ENCODE measurements at regions not wholly inside any gene's neighbourhood (a gene's known extent, or its start where the extent isn't known, plus 50 kb on each side); places are given as distances from the start of the nearest gene placed in this dataset.
"Not testable (repeated sequence)": the region's sequence is repeated elsewhere in the genome, so short reads cannot be mapped to it uniquely, and the experiment has no call there.

DNA sequence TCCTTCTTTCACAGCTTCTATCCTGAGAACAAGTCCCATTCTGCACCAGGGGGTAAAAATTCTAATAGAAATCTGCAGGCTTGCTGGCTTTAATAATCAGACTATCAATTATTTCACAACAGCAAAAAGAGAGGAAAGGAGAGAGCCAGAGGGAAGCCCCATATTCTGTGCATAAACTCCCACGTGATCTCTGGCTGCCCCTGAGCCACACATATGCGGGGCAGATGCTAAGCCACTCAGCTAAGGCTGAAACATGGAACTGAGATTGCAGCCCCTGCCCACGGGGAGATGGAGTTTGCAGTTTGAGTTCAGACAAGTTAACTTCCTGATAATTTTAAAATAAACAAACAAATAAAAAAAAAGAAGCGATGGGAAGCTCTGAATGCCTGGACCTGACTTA lies 254.4 kb upstream of the CCDC196 start:
- no peak for DNase-seq

DNA sequence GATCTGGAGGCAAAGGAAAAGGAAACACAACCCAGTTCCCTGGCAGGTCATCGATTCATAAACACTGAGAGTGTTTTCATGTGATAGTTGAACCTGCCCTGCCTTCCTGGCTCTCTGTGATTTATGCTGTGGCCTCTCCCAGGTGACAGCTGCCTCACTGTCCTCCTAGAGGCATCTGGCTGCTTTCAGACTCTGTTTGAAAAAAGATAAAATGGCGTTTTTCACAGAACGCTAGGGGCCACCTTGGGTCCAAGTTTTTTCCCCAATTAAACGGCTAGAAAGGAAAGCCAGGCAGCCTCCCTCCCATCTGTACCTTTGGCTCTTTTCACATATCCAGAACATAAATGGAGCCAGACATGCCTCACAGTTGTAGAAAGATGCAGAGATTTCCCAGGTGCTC lies 252.6 kb upstream of the CCDC196 start:
- DNase-seq = peak; percentile 41

DNA sequence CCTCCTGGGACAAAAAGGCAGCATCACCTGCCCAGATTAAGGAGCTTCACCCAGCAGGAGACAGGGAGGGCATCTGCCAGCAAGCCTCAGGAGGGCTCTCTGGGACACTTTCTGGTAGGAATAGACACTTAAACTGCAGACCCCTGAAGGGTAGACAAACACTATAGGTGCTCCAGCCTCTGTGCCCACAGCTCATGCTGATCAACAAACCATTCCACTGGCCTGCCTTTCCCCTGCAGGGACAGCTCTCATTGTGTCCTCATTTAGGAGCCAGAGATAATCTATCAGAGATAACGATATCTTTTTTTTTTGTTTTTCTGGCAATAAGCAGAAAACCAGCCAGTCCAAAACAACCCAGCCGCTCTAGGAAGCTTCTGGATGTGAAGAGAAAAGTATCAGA lies 251.8 kb upstream of the CCDC196 start:
- DNase-seq = peak; percentile 86

DNA sequence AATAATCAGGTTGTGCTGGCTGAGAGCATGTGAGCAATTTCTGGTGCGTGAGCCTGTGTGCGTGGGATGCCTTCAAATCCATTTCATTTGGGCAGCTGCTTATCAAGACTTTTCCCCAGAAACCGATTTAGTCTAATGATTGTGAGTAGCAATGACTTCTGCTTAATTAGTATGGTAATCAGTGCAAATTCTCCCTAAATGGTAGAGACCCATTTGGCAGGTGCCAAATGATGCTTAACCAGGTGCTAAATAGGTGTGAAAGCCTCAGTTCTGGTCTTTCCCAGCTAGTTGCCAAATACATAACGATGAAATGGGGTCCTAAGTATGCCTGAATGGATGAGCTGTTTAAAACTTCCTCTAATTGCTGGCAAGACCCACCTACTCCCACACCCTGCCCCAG lies 248.4 kb upstream of the CCDC196 start:
- no peak for DNase-seq

DNA sequence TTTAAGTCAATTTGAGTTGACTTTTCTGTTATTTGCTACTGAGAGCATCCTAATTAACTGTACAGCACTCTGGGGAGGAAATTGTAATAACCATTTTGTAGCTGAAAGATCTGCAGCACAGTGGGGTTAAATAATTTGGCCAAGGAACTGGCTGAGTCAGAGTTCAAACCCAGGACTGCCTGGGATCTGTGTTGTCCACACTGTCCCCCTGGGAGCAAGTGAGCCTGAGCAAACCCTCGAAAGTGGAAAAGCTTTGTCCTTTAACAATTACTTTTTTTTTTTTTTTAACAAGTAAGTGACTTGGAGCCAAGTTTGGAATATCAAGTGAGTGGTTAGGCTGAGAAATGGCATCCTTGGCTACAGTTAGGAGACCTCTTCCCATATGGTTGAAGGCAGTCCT lies 247.2 kb upstream of the CCDC196 start:
- DNase-seq = no peak

DNA sequence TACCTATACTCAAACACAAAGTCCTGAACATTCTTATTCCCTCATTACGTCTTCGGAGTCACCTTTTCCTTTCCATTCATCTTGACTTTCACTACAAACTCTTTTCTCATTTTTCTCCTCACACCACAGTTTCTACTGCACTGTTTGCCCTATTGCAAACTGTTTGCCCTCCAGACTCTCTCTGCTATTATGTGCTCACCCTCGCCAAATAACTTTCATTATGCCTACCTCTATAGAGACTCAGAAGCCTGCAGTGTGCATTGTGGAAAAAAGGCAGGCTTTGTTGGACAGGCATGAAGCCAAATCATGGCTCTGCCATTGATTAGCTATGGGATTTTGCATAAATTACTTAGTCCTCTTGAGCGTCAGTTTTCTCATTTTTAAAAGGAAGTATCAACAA lies 246.6 kb upstream of the CCDC196 start:
- peak; percentile 66 for DNase-seq

DNA sequence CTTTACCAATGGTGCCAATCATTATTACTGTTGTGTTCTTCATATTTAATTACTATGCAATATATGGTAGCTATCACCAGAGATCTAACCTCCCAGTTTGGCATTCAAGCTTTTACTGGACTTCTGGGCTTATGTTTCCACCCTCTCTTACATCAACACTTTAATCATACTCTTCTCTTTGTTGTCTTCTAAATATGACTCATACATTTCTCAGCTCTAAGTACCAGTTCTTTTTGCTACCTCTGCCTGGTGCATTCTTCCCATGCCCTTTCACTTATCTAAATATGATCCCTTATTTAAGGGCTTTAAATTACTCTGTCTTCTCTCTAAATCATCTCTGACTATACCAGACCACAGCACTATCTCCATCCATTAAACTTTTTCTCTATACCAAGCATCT lies 246.1 kb upstream of the CCDC196 start:
- DNase-seq = no peak

DNA sequence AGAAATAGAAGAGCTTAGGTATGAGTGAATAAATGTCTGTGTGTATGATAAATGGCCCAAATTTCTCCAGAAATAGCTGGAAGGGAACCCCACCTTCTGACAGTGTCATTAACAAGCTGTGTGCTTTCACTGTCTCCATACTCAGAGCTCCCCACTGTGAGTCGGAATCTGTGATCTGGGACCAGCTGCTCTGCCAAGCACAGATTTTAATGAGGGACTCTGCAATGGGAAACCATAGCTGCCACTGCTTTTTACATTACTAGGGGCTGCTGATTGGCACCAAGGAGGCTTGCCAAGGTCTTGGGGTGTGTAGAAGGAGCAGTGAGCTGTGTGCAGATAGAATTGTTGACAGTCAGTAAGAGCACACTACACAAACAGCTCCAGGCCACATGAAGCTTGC lies 244.2 kb upstream of the CCDC196 start:
- DNase-seq = no peak

DNA sequence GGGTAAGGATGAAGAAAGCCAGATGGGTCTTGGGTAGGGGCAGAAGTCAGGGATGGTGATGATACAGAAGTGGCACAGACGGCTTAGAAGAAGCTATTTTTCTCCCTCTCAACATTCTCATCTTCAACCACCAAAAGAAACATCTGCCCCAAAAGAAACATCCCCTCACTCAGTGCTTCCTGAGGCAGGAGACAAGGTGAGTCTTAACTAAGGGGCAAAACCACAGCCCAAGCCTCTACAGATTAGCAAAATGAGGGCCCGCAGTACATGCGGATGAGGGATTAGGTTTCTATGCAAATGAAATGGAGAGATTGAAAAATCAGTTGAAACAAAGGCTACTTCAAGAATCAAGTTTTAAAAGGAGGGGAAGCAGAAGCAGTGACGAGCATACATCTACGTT lies 241.3 kb upstream of the CCDC196 start:
- no peak for DNase-seq

DNA sequence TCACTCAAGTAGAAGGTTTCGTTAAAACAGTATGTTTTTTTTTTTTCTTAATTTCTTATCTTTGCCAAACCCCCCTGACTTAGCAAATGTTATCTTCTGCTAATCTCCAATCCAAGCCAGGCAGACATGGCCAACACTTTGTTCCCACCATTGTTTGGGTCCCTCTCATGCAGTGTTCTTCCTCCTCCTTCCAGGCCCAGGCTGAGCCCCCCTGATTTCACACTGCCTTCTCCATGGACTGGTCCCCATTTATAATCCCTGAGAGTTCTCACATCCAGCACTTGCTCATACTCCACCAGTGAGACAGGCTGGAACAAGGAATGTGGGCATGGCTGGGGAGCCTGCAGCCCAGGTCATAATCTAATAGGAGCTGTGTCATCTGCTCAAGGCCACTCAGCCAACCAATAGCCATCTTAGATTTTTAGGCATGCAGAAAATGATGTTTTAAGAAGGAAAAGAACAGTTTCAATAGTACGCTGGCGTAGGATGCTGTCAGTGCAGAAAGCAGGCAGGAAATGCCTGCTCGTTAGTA lies 238.4 kb upstream of the CCDC196 start:
- no peak for DNase-seq

DNA sequence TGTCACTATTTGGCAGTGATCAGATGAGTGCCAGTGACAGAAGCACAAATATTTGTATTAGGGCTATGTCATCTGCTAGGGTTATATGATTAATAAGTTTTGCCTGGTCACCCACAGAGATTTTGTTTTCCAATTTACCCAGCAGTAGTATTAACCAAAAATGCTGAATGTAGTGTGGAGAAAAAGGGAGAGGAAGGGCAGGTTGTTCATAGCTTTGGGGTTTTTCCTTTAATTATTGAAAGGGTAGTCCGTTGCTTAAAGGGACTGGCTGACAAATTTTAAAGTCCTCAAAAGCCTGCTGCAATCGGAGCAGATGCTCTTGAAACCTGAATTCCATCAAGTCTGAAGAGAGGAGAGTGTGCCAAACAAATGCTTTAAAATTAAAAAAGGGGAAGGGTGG lies 237.9 kb upstream of the CCDC196 start:
- no peak for DNase-seq

DNA sequence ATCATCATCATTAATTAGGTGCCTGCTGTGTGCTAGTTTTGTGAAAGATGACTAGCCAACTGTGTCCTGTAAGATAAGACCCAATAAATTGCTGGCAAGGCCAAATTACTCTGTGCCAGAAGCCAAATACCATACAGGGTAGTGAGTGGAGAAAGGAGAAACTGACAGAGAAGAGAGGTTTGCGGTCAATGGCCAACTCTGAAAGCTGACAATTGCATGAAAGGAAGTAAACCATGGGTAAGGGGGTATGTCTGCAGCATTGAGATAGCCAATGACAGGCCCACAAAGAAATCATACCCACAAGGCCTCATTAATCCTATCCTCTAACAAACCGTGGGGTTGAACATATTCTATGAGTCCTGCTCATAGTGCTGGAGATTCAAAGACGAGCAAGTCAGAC lies 236.6 kb upstream of the CCDC196 start:
- DNase-seq = no peak

DNA sequence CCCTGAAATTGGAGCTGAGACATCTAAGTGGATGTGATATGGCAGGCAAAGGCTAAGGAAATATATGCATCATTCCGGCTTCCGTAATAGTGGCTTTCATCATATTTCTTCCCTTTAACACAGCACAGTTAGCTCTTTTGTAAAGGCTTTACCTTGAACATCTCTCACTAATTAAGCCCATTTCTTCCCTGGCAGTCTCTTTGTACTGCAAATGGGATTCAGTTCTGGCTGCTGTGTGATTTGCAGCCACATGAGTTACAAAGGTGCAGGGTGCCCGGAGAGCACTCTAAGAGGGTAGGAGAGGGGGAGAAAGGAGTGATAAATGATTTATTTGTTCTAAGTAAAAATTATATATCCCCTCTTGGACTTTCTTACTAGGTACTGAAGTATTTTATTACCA lies 232.1 kb upstream of the CCDC196 start:
- DNase-seq = no peak

DNA sequence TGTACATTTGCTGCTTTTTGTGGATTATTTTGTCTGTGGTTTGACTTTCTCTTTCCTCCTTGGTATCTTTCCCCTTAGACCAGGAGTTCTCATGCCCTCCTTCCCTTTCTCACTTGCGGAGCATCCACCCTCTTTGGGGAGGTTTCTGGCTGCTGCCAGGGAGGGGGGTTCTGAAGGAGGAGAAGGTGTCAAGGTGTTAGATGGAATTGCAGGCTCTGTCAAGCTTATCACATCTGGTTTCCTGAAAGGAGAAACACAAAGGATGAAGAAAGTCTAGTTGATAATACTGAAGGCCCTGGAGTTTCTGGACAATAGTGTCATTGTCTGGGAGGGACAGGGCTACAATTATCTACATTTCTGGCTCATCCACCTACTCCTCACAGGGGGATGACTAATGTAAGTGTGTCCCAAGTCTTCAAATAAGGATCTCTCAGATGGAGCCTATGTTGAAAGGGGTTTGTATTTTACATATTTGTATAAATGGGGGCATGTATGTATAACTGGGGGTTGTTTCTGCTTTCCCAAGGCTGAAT lies 217.3 kb upstream of the CCDC196 start:
- DNase-seq = no peak

DNA sequence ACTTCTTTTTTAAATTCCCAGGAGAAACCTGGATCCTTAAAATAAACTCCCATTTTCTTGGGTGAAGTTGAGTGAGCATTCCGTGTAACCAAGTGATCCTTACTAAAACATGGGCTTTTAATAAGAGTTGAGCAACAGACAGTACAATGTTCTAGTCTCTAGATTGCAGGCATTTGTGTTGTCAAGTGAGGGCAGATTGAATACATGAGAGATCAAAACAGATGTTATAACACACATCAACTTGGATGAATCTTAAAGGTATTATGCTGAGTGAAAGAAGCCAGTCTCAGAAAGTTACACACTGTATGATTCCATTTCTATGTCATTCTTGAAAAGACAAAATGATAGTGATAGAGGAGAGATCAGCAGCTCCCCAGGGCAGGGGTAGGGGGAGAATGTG lies 213.9 kb upstream of the CCDC196 start:
- no peak for DNase-seq

DNA sequence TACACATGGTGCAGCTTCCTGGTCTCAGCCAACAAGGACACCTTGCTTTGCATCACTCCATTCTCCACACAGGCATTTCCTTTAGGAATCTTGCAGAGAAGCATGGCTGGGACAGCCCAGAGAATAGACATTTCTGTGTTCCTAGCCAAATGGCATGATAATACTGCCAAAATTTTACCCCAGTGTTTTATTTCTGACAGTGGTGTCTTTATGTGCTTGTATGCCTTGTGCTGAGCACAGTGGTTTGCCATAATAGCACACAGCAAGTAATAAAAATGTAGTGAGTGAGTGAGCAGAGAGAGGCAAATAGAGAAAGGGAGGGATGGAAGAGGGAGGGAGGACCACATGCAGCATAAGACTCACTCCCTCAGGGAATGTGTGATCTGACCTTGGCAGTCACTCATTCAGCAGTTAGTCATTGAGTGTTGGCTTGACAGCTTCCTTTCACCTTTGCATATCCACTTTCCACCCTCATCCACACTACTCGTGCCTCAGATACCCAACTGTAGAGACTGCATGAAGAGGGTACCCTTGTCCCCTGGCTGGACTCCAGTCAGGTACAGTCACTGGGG lies 212.8 kb upstream of the CCDC196 start:
- DNase-seq = no peak

DNA sequence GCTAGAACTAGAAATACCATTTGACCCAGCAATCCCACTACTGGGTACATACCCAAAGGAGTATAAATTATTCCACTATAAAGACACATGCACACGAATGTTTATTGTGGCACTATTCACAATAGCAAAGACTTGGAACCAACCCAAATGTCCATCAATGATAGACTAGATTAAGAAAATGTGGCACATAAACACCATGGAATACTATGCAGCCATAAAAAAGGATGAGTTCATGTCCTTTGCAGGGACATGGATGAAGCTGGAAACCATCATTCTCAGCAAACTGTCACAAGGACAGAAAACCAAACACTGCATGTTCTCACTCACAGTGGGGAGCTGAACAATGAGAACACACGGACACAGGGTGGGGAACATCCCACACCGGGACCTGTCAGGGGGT lies 207.8 kb upstream of the CCDC196 start:
- DNase-seq = not testable (repeated sequence)

DNA sequence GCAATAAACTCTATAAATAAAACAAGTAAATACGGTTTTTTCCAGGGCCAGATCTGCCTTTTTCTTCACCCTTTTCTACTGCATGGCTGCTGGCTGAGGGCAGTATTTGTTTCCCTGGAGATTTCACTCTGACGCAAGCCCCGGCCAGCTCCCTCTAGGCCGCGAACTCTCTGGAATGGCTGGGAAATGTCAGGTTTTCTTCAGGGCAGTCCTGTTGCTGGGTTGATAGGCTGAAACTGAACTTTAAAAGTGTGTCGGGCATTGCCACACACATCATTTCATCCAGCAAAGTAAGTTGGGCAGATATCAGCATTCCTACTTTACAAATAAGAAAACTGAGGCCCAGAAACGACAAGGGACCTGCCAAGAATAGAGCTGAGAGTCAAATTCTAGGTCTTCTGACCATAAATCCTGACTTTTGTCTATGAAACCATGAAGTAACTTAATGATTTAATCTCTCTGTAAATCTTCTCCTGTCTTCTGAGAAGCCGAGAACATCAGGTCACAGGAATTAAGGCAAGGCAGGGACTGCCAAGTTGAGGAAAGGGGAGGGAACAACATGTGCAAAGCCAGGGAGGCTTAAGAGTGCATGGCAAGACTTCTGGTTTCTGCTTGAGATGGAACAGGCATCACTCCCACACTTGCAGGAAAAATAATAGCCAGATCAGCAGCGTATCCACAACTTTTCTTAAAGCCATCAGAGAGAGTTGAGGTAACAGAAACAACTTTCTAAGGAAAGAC lies 205.0 kb upstream of the CCDC196 start:
- DNase-seq = no peak

DNA sequence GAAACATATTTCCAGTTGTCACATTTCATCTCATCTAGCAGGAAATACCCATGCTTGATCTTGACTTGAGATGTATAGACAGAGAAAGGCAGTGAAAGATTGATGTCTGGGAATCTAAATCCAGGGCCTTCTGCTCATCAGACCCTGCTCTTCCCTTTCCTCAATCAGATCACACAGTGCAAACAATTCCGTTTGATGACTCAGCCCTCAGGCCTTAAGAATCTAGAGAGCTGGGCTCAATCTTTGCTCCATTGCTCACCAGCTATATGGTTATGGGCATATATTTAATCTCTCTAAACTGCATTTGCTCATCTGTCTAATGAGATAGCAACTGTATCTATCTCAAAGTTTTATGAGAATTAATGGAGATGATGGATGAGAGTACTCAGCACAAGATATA lies 201.8 kb upstream of the CCDC196 start:
- no peak for DNase-seq

DNA sequence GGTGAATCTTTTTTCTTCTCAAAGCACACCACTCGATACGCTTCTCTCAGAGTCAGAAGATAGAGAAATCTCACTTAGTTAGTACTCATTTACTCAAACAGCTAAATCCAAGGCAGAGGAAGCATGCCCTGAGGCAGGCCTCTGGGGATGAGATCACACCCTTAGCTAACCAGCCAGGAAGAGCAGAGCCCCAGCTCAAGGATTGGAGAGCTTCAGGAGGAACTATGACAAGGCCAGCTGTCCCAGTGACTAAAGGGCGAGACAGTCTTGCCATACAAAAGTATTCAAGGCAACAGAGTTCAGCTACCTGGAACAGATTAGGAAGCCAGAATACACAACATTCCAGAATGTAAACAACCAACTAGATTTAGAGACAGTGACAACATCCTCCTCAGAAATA lies 197.7 kb upstream of the CCDC196 start:
- DNase-seq = no peak

DNA sequence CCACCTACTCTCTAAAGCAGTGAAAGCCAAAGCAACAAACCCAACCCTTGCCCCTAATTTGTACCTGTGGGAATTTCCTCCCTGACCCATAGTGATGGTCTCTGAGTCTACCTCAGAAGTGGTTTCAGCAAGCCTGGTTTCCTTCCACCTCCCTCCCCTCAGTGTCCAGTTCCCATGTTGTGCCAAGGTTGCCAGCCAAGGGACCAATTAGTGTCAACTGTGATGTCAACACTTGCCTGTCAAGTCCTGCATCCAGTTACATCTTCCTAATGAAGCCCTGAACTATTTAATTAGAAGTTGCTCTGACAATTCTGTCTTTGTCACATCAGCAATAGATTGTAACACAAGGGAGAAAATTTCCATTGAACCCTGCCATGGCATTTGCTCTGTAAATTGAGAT lies 194.4 kb upstream of the CCDC196 start:
- DNase-seq = no peak

DNA sequence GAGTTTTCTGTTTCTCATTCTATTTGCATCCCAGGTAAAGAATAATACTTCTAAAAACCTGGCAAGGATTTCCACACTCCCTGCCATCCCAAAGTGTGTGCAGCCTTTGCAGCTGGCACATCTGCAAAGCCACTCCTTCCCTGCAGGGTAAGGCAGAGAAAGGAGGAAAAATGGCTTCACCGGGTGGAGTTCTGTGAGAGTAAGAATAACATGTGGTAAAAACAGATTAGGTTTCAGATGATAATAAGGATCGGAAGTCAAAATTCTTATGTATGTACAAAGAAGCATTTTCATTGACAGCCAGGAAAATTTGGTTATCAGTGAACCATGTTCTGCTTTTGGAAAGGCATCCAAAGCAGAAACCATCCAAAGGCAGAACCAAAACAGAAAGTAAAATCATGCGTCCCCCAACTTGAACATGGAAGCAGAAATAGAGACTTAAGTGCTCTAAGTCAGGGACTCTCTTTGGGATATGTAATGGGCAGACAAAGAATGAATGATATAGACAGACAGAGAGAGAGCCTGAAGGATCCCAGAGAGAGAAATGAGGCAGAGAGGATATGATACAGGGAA lies 192.6 kb upstream of the CCDC196 start:
- DNase-seq = no peak

DNA sequence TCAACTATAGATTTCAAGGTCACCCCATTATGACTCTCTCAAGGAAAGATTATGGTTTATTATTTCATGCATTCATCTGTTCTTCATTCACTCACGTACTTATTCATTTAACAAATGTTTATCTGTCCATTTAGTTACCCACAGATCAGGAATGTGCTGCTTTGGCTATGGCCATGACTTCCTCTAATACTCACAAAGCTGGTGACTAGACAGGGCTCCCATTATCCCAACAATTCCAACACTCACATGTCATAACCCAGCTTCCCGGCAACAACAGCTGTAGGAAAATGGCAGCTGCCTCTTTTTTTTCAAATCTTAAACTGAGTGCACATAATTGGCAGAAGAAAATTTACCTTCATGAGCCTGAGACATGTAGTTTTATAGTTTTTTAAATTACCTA lies 190.8 kb upstream of the CCDC196 start:
- DNase-seq = no peak

DNA sequence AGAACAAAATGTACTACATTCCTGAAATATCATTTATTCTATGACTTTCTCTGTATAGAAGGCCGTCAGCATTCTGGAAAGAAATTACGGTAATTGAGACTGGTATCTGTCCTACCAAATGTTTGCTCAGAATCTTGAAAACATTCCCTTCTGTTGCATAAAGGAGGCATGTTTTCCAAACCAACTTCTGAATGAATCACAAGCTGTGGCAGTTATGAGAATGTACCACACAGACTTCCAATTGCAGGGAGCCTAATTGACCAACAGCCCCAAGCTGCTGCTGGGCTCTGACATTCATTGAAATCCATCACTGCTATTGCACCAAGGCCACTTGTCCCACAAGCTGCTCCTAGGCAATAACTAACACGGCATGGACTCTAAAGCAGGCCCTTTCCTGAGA lies 185.3 kb upstream of the CCDC196 start:
- no peak for DNase-seq

Measured in NCI-H345 (cell line).